Right lobe of liver (tissue), 6 donors: ENCODE measurements at regions not wholly inside any gene's neighbourhood (a gene's known extent, or its start where the extent isn't known, plus 50 kb on each side); places are given as distances from the start of the nearest gene placed in this dataset.
"Not testable (repeated sequence)": the region's sequence is repeated elsewhere in the genome, so short reads cannot be mapped to it uniquely, and the experiment has no call there.

Experiments
- ATAC-seq, 4 donors: fragments of 200-7000 bp; cut with Tn5 transposase; one replicate each; pipeline ENCODE4 v1.9.1; 2020; ENCODE audit warnings: mild to moderate bottlenecking in 4 of 4, moderate library complexity in 4 of 4
- DNase-seq, 3 donors: peaks; one replicate each; pipeline ENCODE4 v3.0.0-alpha.2; 2020
- H3K27ac ChIP-seq, 3 donors: fragments of 200-600 bp; one replicate each; pipeline ENCODE4 v1.8.0; 2022
- H3K27me3 ChIP-seq, 2 donors: fragments of 200-600 bp; one replicate each; pipeline ENCODE4 v1.8.0; 2022
- H3K36me3 ChIP-seq, 4 donors: fragments of 200-600 bp; sonication (generic) in 1 of 4; one replicate each; pipeline versions ENCODE4 v1.5.1 to v1.8.0; 2017 to 2022; ENCODE audit warnings: control low read depth in 1 of 4
- H3K4me1 ChIP-seq, 4 donors: fragments of 200-600 bp; sonication (generic) in 1 of 4; one replicate each; pipeline versions ENCODE4 v1.5.1 to v1.8.0; 2017 to 2022; ENCODE audit warnings: control low read depth in 1 of 4
- H3K4me3 ChIP-seq, 3 donors: fragments of 200-600 bp; one replicate each; pipeline ENCODE4 v1.8.0; 2022
- H3K9me3 ChIP-seq, 4 donors: fragments of 200-600 bp; sonication (generic) in 1 of 4; one replicate each; pipeline versions ENCODE4 v1.5.1 to v1.8.0; 2017 to 2022; ENCODE audit warnings: control low read depth in 1 of 4
- POLR2A ChIP-seq: fragments of 450-650 bp; IDR thresholded peaks from one replicate; pipeline ENCODE4 v1.6.1; 2017; ENCODE audit warnings: antibody characterized with exemption, mild to moderate bottlenecking
- whole genome bisulfite sequencing: methylation state at CpG from one replicate; pipeline ENCODE4 v1.1.6; 2018; ENCODE audit warnings: low coverage, low lambda C conversion rate; ENCODE audit not compliant: insufficient coverage; ENCODE audit errors: missing lambda C conversion rate; 5-methylcytosine and 5-hydroxymethylcytosine counted together
- intact Hi-C, 2 donors: fragments of 100-400 bp; cut with DNase I; formaldehyde crosslinking; loops; one replicate each; pipeline versions ENCODE4 v1.11.2 to v1.14.1; 2022
- TF ChIP-seq, protein P1 (sequence below), 4 donors: fragments of 200-600 bp in 3 of 4; fragments of 450-650 bp in 1 of 4; IDR thresholded peaks; one replicate each; pipeline versions ENCODE4 v1.5.1 to v1.8.0; 2016 to 2022; ENCODE audit warnings: antibody characterized with exemption in 4 of 4, mild to moderate bottlenecking in 2 of 4
- donor health status: DM: no; HTN: yes; CAD: no.
- donor health status: DM: no; HTN: no; CAD: no.
- donor health status: DM: no; HTN: no; CAD: no.
- donor health status: DM: no; HTN: yes; CAD: no.
- donor health status: DM: no; HTN: yes; CAD: no.

DNA sequence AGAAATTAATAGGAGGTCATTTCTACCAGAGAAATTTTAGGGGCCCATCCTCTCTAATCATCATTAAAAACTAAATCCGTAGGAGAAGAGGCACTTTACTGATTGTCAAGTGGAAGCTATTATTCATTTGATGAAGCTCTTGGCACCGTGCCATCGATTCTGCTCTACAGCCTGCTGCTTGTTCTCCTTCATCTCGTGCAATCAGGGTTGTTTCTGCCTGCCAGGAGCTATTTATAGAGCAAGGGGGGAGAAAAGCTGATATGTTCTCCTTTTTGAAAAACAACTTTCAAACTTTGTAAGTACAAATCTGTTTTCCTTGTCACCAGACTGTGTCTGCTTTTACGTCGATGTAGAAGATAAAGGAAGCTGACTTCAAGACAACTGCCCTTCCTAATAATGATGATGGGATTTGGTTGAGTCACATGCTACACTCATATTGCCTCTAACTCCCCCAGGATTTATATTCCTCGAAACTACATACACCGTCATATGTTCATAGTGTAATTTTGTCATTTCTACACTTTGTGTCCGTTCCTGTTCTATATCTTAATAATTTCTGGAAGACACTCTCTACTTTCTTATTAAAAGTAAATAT is 169.6 kb upstream of the LHX8 start:
- 32% methylated on average over 9 of the region's 9 CpGs for WGBS
- ATAC-seq (no peak), DNase-seq (peak in 1 of 3 donors; percentile 24)
- no peak overlapping the region for H3K27ac ChIP-seq
- H3K4me1 ChIP-seq = no peaks in the 10 kb centered on the region
- TF ChIP-seq, protein P1, sequence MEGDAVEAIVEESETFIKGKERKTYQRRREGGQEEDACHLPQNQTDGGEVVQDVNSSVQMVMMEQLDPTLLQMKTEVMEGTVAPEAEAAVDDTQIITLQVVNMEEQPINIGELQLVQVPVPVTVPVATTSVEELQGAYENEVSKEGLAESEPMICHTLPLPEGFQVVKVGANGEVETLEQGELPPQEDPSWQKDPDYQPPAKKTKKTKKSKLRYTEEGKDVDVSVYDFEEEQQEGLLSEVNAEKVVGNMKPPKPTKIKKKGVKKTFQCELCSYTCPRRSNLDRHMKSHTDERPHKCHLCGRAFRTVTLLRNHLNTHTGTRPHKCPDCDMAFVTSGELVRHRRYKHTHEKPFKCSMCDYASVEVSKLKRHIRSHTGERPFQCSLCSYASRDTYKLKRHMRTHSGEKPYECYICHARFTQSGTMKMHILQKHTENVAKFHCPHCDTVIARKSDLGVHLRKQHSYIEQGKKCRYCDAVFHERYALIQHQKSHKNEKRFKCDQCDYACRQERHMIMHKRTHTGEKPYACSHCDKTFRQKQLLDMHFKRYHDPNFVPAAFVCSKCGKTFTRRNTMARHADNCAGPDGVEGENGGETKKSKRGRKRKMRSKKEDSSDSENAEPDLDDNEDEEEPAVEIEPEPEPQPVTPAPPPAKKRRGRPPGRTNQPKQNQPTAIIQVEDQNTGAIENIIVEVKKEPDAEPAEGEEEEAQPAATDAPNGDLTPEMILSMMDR (IDR thresholded peaks at IDR 0.05) = no peak
- no peak for TF ChIP-seq POLR2A
- H3K9me3 ChIP-seq = no peaks in the 10 kb centered on the region
- H3K27me3 ChIP-seq = no peaks in the 10 kb centered on the region
- no peak overlapping the region for H3K4me3 ChIP-seq
- H3K36me3 ChIP-seq = no peaks in the 10 kb centered on the region
- intact Hi-C loops = no loop called here

DNA sequence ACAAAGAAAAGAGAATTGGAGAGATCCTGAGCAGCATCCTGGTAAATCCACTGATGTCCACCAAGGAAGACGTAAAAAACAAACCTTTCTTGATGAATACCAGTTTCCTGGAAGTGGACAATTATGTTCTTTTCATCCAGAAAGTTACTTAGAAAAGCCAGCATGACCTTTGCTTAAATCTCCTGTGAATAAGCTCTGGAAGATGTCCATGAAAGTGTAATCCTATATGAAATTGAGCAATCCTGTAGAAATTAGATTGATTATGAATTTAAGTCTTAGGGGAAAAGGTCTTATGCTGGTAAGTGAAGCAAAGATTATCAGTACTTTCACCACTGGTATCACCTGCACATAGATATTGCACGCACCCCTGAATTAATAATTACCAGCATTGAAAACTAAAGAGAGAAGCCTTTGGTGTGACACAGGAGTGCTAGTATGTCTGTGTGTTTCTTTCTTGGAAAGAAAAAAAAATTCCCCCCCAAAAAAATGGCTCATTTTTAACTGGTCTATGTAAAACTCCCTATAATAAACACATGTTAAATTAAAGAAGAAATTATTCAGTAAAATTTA is 164.5 kb upstream of the LHX8 start:
- no peaks in the 10 kb centered on the region for H3K27me3 ChIP-seq
- no peaks in the 10 kb centered on the region for H3K4me1 ChIP-seq
- H3K27ac ChIP-seq = peak overlapping the region in 1 of 3 donors; percentile 8
- intact Hi-C loops = no loop called here
- no peak overlapping the region for H3K4me3 ChIP-seq
- H3K9me3 ChIP-seq = no peaks in the 10 kb centered on the region
- ATAC-seq (peak; percentile 61 to 81 (median 72)), DNase-seq (no peak)
- 27% methylated on average over 2 of the region's 2 CpGs for WGBS
- TF ChIP-seq POLR2A = no peak
- TF ChIP-seq, protein P1 (IDR thresholded peaks at IDR 0.05) = no peak
- no peaks in the 10 kb centered on the region for H3K36me3 ChIP-seq

DNA sequence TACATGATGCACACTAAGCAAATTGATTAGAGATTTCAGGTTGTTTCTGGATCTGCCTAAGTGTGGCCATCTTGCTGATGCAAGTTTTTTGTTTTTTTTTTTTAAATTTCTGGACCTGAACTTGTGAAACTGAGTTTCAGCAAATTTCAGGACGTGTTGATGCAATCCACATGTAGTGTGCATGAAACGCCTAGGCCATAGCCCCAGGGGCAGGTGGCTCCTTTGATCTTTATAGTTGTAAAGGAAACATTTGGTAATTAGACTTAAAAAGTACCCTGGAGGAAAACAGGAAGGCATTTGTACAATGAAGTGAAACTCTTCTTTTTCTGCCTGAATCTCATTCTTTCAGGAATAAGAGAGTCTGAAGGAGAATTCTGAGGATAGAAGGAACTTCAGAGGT is 162.2 kb upstream of the LHX8 start:
- DNase-seq (no peak), ATAC-seq (no peak)
- Histone ChIP-seq H3K9me3 (no peaks in the 10 kb centered on the region), H3K36me3 (no peaks in the 10 kb centered on the region), H3K27me3 (no peaks in the 10 kb centered on the region), H3K27ac (no peak overlapping the region), H3K4me3 (no peak overlapping the region), H3K4me1 (no peaks in the 10 kb centered on the region)
- WGBS = 8% methylated on average over 2 of the region's 2 CpGs
- no peak for TF ChIP-seq POLR2A
- TF ChIP-seq, protein P1 (IDR thresholded peaks at IDR 0.05) = no peak
- intact Hi-C loops = no loop called here

DNA sequence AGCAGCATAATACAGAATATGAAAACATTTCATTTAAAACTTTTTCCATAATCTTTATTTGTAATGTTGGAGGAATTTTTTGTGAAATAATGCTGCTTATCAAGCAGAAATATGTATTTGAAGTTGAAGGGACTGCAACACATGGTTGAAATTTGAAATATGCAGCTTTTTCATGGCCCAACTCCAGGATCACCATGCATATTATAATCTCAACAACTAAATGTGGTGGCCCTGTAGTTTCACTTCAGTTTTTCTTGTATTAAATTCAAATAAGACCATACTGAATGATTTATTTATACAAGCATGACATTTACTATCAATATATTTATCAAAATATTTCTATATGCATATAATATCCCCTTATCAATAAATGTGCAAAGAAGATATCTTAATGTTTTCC is 157.7 kb upstream of the LHX8 start:
- no peak for DNase-seq
- no peak for ATAC-seq
- intact Hi-C loops = no loop called here
- H3K9me3 ChIP-seq = no peaks in the 10 kb centered on the region
- TF ChIP-seq, protein P1 (IDR thresholded peaks at IDR 0.05) = no peak
- no peak overlapping the region for H3K4me3 ChIP-seq
- no peak overlapping the region for H3K27ac ChIP-seq
- no peaks in the 10 kb centered on the region for H3K4me1 ChIP-seq
- no peaks in the 10 kb centered on the region for H3K36me3 ChIP-seq
- H3K27me3 ChIP-seq = no peaks in the 10 kb centered on the region

DNA sequence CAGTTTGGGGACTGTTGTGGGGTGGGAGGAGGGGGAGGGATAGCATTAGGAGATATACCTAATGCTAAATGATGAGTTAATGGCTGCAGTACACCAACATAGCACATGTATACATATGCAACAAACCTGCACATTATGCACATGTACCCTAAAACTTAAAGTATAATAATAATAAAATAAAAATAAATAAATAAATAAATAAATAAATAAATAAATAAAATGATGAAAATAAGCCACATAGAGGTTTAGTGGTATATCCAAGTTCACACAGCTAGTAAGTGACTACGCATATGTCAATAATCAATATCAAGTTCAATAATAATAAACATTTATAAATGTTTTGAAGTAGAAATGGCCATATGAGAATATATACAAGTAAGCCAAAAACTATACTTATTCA is 141.7 kb upstream of the LHX8 start:
- H3K36me3 ChIP-seq, H3K27me3 ChIP-seq, H3K9me3 ChIP-seq, ATAC-seq, H3K4me3 ChIP-seq, H3K4me1 ChIP-seq, H3K27ac ChIP-seq, intact Hi-C loops, DNase-seq: not testable (repeated sequence)
- WGBS = 100% methylated on average over 1 of the region's 1 CpG
